Spleen (tissue), 7 donors: ENCODE measurements at regions not wholly inside any gene's neighbourhood (a gene's known extent, or its start where the extent isn't known, plus 50 kb on each side); places are given as distances from the start of the nearest gene placed in this dataset.

Experiments used
- CTCF ChIP-seq, 11 experiments: fragments of 200-600 bp in 7 of 11; fragments of 450-650 bp in 4 of 11; sonication (generic) in 4 of 11; IDR thresholded peaks in 8 of 11; conservative IDR thresholded peaks in 3 of 11; 1 replicate in 7 of 11; 2 replicates in 4 of 11; pipeline versions ENCODE4 v1.4.0 to v1.8.0; 2016 to 2021; ENCODE audit warnings: antibody characterized with exemption in 11 of 11, inconsistent platforms in 4 of 11, mild to moderate bottlenecking in 1 of 11
- POLR2AphosphoS5 ChIP-seq, 3 donors: sonication (generic); formaldehyde crosslinking; IDR thresholded peaks; one replicate each; pipeline ENCODE4 v1.5.1; 2017; ENCODE audit warnings: antibody characterized with exemption in 3 of 3
- donor health status: DM: no; HTN: no; CAD: no; lungs with moderate emphysema.
- donor health status: DM: no; HTN: no; CAD: no.
- donor health status: DM: no; HTN: no; CAD: no.

- TF ChIP-seq CTCF (IDR thresholded peaks at IDR 0.05 in 8 of 11, conservative IDR thresholded peaks at IDR 0.05 in 3 of 11) = no peak
- no peak for TF ChIP-seq POLR2AphosphoS5 (IDR thresholded peaks at IDR 0.05)
These were observed 759.0 kb downstream of the LTN1 start for GRCh38 chr21:28233536-28234220.
